GM06990 (cell line): ENCODE measurements at regions not wholly inside any gene's neighbourhood (a gene's known extent, or its start where the extent isn't known, plus 50 kb on each side); places are given as distances from the start of the nearest gene placed in this dataset.
A peak's percentile ranks its signal among the peaks of the same experiment; 100 is the strongest.

Experiments used
- DNase-seq: peaks from one replicate; pipeline ENCODE4 v3.0.0-alpha.2; 2011; ENCODE audit not compliant: insufficient read length; ENCODE audit errors: extremely low read depth
- H3K27me3 ChIP-seq: replicated peaks from 2 replicates; pipeline ENCODE4 v1.6.0; 2011; ENCODE audit warnings: low read length; ENCODE audit not compliant: control insufficient read depth, insufficient read depth
- H3K36me3 ChIP-seq: 2 replicates; pipeline ENCODE4 v1.5.1; 2011; ENCODE audit warnings: low read length; ENCODE audit not compliant: control insufficient read depth, insufficient read depth
- H3K4me3 ChIP-seq: replicated peaks from 2 replicates; pipeline ENCODE4 v1.5.1; 2011; ENCODE audit warnings: low read depth, mild to moderate bottlenecking, control low read depth, low read length
- TF ChIP-seq, protein P1 (sequence below): IDR thresholded peaks from 2 replicates; pipeline ENCODE4 v1.5.1; 2011; ENCODE audit warnings: low read length, control low read depth, mild to moderate bottlenecking, inconsistent platforms; ENCODE audit not compliant: insufficient read depth, poor library complexity, severe bottlenecking

DNA sequence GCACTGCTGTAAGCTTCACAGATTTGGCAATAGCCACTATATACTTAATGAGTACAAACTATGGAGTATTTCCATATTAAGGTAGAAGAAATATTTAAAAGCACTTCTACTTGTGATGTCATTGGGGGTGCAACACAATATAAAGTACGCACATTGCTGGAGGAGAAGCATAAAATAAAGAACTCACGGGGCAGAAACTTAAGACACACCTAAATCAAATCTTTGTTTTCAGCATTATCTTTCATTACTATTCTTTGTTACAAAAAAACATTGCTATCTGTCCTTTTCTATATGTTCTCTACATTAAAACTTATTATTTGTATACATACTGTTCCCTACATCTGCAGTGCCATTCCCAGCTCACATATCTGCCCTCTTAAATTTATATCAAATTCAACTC, 93.3 kb upstream of the VPREB1 start:
- no peaks in the 10 kb centered on the region for H3K27me3 ChIP-seq
- no peak overlapping the region for H3K4me3 ChIP-seq
- TF ChIP-seq, protein P1, sequence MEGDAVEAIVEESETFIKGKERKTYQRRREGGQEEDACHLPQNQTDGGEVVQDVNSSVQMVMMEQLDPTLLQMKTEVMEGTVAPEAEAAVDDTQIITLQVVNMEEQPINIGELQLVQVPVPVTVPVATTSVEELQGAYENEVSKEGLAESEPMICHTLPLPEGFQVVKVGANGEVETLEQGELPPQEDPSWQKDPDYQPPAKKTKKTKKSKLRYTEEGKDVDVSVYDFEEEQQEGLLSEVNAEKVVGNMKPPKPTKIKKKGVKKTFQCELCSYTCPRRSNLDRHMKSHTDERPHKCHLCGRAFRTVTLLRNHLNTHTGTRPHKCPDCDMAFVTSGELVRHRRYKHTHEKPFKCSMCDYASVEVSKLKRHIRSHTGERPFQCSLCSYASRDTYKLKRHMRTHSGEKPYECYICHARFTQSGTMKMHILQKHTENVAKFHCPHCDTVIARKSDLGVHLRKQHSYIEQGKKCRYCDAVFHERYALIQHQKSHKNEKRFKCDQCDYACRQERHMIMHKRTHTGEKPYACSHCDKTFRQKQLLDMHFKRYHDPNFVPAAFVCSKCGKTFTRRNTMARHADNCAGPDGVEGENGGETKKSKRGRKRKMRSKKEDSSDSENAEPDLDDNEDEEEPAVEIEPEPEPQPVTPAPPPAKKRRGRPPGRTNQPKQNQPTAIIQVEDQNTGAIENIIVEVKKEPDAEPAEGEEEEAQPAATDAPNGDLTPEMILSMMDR: no peak
- no peaks in the 10 kb centered on the region for H3K36me3 ChIP-seq
- no peak for DNase-seq

DNA sequence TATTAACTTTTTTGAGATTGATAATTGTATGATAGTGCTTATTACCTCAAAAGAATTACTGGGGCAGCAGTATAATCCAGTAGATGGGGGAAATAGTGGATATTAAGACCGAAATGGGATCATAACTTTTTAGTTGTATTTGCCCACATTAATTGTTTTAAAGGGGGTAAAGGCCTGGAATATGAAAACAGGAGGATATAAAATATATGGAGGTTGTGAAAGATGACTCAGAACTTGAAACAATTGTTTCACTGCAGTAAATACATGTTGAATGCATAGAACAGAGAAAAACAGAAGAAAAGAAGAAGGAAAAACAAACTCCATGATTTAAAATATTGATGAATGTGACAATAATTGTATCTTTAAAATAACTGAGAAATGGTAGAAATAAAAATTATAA, 94.1 kb upstream of the VPREB1 start:
- DNase-seq: no peak
- TF ChIP-seq, protein P1: no peak
- no peaks in the 10 kb centered on the region for H3K36me3 ChIP-seq
- H3K4me3 ChIP-seq: no peak overlapping the region
- no peaks in the 10 kb centered on the region for H3K27me3 ChIP-seq

DNA sequence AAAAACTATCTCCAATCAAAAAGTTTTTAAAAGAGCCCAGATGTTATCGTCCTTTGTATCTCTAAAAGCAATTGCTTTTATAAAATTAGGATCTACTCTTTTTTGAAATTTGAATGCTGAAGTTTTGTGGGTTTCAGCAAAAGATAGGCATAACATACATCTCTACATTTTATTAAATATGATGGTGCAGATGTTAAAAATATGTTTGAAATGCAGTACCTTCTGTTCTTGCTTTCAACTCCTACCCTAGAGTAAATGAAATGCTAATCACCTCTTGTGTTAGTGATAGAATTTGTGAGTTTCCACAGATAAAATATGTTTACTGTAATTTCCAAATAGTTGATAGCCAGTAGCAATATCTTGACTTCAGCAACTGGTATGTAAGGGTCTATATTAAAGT, 95.7 kb upstream of the VPREB1 start:
- H3K27me3 ChIP-seq: no peaks in the 10 kb centered on the region

DNA sequence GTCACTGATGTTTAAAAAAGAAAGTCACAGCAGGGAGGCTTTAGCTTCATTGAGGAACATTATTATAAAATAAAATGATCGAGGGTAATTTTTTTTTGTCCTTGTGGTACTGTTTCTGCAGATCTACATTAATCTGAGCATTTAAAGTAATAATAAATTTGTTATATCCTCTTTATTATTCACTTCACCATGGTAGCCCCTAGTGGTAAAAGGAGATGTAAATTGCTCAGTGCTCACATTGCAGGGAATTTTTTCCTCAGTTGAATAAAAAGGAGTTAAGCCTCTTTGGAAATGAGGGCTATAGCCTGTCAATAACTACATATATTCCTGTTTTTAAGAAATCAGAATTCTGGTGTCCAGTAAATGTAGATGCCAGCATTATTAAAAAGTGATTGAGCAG, 99.7 kb upstream of the VPREB1 start:
- Histone ChIP-seq H3K27me3 (no peaks in the 10 kb centered on the region), H3K4me3 (no peak overlapping the region), H3K36me3 (no peaks in the 10 kb centered on the region)
- no peak for DNase-seq
- TF ChIP-seq, protein P1: peak; percentile 8

More for the DNA sequence above, 95.7 kb upstream of the VPREB1 start:
- TF ChIP-seq, protein P1: no peak
- no peak overlapping the region for H3K4me3 ChIP-seq
- no peaks in the 10 kb centered on the region for H3K36me3 ChIP-seq
- DNase-seq: no peak

DNA sequence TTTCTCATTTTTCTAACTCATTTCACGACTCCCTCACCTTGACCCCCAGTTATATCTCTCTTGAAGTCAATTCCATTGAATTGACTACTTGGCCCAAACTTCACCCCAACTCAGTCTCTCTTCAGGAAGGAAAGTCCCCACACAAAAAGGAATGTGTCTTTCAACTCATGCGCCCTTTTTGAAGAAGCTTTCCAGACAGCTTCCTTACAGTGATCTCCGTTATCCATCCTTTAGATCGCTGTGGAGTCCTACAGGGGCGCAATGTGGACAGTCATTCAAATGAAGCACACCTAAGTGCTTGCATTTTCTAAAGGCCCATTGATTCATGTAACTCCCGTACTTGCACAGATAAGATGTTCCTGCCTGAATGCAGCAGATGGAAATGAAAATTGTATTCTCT, 101.1 kb upstream of the VPREB1 start:
- Histone ChIP-seq H3K4me3 (no peak overlapping the region), H3K36me3 (no peaks in the 10 kb centered on the region), H3K27me3 (no peaks in the 10 kb centered on the region)
- no peak for DNase-seq
- TF ChIP-seq, protein P1: no peak

DNA sequence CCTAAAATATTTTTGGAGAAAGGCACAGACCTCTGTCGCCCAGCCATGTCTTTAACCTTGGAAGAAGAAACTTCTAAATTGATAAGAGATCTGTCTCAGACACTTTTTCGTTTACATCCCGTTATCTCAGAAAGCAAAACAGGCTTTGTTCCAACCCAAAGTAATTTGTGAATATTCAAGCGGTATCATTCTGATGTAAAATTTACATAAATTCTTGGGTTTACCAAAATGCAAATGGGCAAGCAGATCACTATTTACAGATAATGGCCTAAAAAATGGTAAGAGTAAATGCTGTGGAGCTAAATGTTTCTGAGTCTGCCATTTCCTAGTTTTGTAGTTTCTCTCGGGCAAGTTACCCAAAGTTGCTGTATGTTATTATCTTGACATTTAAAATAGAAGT, 101.9 kb upstream of the VPREB1 start:
- no peak for DNase-seq
- TF ChIP-seq, protein P1: no peak
- Histone ChIP-seq H3K27me3 (no peaks in the 10 kb centered on the region), H3K36me3 (no peaks in the 10 kb centered on the region), H3K4me3 (no peak overlapping the region)
